Heart right ventricle (tissue), 16 donors: ENCODE measurements at regions not wholly inside any gene's neighbourhood (a gene's known extent, or its start where the extent isn't known, plus 50 kb on each side); places are given as distances from the start of the nearest gene placed in this dataset.

Source experiments
- ATAC-seq, 8 donors: fragments of 200-7000 bp; cut with Tn5 transposase; one replicate each; pipeline ENCODE4 v1.9.1; 2020; ENCODE audit warnings: mild to moderate bottlenecking in 8 of 8, moderate library complexity in 8 of 8, moderate number of reproducible peaks in 1 of 8
- DNase-seq, 2 donors: peaks; one replicate each; pipeline ENCODE4 v3.0.0-alpha.2; 2020
- H3K27ac ChIP-seq, 10 donors: fragments of 200-600 bp; sonication (generic) in 2 of 10; one replicate each; pipeline versions ENCODE4 v1.5.0 to v1.8.0; 2020 to 2022; ENCODE audit warnings: mild to moderate bottlenecking in 3 of 10
- H3K27me3 ChIP-seq, 7 donors: fragments of 200-600 bp; one replicate each; pipeline ENCODE4 v1.8.0; 2021 to 2022; ENCODE audit warnings: mild to moderate bottlenecking in 2 of 7
- H3K36me3 ChIP-seq, 9 donors: fragments of 200-600 bp; sonication (generic) in 1 of 9; one replicate each; pipeline versions ENCODE4 v1.5.0 to v1.8.0; 2020 to 2022; ENCODE audit warnings: mild to moderate bottlenecking in 2 of 9
- H3K4me1 ChIP-seq, 9 donors: fragments of 200-600 bp; sonication (generic) in 1 of 9; one replicate each; pipeline versions ENCODE4 v1.5.0 to v1.8.0; 2020 to 2022; ENCODE audit warnings: mild to moderate bottlenecking in 4 of 9
- H3K4me3 ChIP-seq, 10 donors: fragments of 200-600 bp; sonication (generic) in 2 of 10; one replicate each; pipeline versions ENCODE4 v1.5.0 to v1.8.0; 2020 to 2022; ENCODE audit warnings: mild to moderate bottlenecking in 7 of 10, moderate library complexity in 2 of 10
- H3K9me3 ChIP-seq, 11 donors: fragments of 200-600 bp in 10 of 11; sonication (generic) in 2 of 11; one replicate each; pipeline versions ENCODE4 v1.5.0 to v1.8.0; 2013 to 2022; ENCODE audit warnings: mild to moderate bottlenecking in 2 of 11, control low read depth in 1 of 11, moderate library complexity in 1 of 11
- WGBS, 2 donors: extraction: QIAGEN DNeasy Blood & Tissue Kit; methylation state at CpG; one replicate each; pipeline ENCODE4 v1.1.7; 2013; ENCODE audit warnings: inconsistent platforms in 1 of 2; 5-methylcytosine and 5-hydroxymethylcytosine counted together
- intact Hi-C, 10 donors: fragments of 100-400 bp; cut with DNase I; formaldehyde crosslinking; loops; one replicate each; pipeline versions ENCODE4 v1.11.1 to v1.14.2; 2022
- TF ChIP-seq, protein P1 (sequence below), 9 donors: fragments of 200-600 bp; sonication (generic) in 2 of 9; IDR thresholded peaks; one replicate each; pipeline versions ENCODE4 v1.5.0 to v1.8.0; 2021 to 2022; ENCODE audit warnings: antibody characterized with exemption in 9 of 9, mild to moderate bottlenecking in 5 of 9, moderate library complexity in 1 of 9
- donor health status: Arrhythmogenic right ventricular cardiomyopathy.
- donor health status: ischemic (EF 13 %, LVEDD 7.1; RV severe dilation, severe dysfunction).
- donor health status: healthy with polysubstance abuse.
- donor health status: DM: no; HTN: yes; CAD: no.
- donor health status: DM: no; HTN: no; CAD: no.
- donor health status: ischemic (EF 25% LVEDD 6.9; RV normal size, moderate dysfunction).
- donor health status: ischemic (EF 25% LVEDD 5.7; RV mildly dilated, moderate dysfunction).
- donor health status: healthy.
- donor health status: DM: yes; HTN: yes; CAD: no.
- donor health status: Ischemic cardiomyopathy.
- donor health status: ischemic (EF 35%, LVEDD 5.7; RV mildly dilated, moderate dysfunction).
- donor health status: nonischemic (EF 11% LVEDD 7.7; RV severe dilation, severe dysfunction).
- donor health status: DM: yes; HTN: yes; CAD: no.
- donor health status: PGD.
- donor health status: ischemic (EF 29% LVEDD 5.4; RV normal size, mild dysfunction).
- donor health status: nonischemic (EF 23%, LVEDD 6.1; RV moderate dilation, normal function).

GRCh38 chr2:16818203-16818556 lies 152.5 kb upstream of the CYRIA start:
- ATAC-seq: no peak
- Histone ChIP-seq H3K4me1 (no peaks in the 10 kb centered on the region), H3K27ac (no peak overlapping the region), H3K9me3 (no peaks in the 10 kb centered on the region), H3K27me3 (no peaks in the 10 kb centered on the region), H3K4me3 (no peak overlapping the region), H3K36me3 (no peaks in the 10 kb centered on the region)
- TF ChIP-seq, protein P1, sequence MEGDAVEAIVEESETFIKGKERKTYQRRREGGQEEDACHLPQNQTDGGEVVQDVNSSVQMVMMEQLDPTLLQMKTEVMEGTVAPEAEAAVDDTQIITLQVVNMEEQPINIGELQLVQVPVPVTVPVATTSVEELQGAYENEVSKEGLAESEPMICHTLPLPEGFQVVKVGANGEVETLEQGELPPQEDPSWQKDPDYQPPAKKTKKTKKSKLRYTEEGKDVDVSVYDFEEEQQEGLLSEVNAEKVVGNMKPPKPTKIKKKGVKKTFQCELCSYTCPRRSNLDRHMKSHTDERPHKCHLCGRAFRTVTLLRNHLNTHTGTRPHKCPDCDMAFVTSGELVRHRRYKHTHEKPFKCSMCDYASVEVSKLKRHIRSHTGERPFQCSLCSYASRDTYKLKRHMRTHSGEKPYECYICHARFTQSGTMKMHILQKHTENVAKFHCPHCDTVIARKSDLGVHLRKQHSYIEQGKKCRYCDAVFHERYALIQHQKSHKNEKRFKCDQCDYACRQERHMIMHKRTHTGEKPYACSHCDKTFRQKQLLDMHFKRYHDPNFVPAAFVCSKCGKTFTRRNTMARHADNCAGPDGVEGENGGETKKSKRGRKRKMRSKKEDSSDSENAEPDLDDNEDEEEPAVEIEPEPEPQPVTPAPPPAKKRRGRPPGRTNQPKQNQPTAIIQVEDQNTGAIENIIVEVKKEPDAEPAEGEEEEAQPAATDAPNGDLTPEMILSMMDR (IDR thresholded peaks at IDR 0.05): no peak
- WGBS, 2 donors: 78 to 83% methylated on average over 5 of the region's 5 CpGs
- no peak for DNase-seq
- intact Hi-C loops: no loop called here

DNA sequence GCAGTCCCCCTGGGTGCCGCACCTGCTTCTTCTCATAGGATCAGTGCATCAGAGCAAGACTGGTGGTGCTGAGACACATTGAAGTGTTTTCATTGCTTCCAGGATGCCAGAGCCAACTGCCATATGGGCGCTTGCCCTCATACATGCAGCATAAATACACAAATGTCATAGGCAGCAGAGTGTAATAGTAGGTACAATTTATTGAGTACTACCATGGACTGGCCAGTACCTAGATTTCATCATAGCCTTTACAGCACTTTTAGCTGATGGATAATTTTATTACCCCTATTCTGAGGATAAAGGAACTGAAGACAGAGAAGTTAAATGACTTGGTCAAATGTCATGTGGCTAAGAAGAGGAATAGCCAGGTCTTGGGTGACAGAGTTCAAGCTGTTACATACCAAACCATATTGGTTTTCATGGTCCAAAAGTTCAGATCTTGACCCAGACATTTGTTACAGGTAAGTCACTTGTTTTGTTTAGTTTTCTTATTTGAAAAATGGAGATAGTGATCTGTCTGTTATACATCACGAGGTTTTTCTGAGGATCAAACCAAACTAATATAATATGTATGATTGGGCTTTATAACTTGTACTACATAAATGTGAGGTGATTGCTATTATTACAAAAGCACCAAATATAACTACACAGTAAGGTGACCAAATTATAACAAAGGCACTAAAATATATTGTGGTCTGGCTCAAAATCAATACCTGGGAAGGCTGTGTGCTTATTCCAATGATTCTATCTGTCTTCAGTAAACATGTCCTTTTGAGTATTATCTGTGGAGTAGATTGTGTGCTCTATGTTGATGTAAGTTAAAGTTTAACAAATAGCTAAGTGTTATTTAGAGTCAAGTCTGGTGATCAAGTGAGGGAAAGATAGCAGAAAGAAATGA lies 151.9 kb upstream of the CYRIA start:
- WGBS, 2 donors: 80 to 88% methylated on average over 3 of the region's 3 CpGs
- no peak for DNase-seq
- Histone ChIP-seq H3K9me3 (no peaks in the 10 kb centered on the region), H3K4me1 (no peaks in the 10 kb centered on the region), H3K27me3 (no peaks in the 10 kb centered on the region), H3K27ac (no peak overlapping the region), H3K4me3 (no peak overlapping the region), H3K36me3 (no peaks in the 10 kb centered on the region)
- ATAC-seq: no peak
- TF ChIP-seq, protein P1 (IDR thresholded peaks at IDR 0.05): no peak
- intact Hi-C loops: no loop called here

DNA sequence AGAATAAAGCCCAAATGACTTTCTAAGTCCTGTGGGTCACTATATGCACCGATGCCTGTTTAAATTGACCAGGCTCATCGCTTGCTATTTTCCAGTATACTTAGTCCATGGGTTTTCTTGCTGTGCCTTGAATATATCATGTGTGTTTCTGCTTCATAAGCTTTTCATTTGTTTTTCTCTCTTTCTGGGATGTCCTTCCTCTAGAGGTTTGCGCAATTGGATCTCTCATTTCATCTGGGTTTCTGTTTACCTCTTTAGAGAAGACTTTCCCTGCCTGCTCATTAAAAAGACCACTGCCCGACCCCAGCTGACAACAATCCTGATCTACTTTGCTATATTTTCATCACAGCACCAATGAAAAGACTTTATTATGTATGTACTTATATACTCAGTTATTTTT lies 150.9 kb upstream of the CYRIA start:
- Histone ChIP-seq H3K27ac (no peak overlapping the region), H3K27me3 (no peaks in the 10 kb centered on the region), H3K36me3 (no peaks in the 10 kb centered on the region), H3K9me3 (no peaks in the 10 kb centered on the region), H3K4me3 (no peak overlapping the region), H3K4me1 (no peaks in the 10 kb centered on the region)
- TF ChIP-seq, protein P1 (IDR thresholded peaks at IDR 0.05): no peak
- intact Hi-C loops: no loop called here
- DNase-seq: no peak
- 90 to 92% methylated on average over 4 of the region's 4 CpGs for WGBS, 2 donors
- no peak for ATAC-seq

GRCh38 chr2:16816016-16816415 lies 150.4 kb upstream of the CYRIA start:
- 71 to 76% methylated on average over 1 of the region's 1 CpG for WGBS, 2 donors
- Histone ChIP-seq H3K27ac (no peak overlapping the region), H3K4me1 (no peaks in the 10 kb centered on the region), H3K27me3 (no peaks in the 10 kb centered on the region), H3K36me3 (no peaks in the 10 kb centered on the region), H3K9me3 (no peaks in the 10 kb centered on the region), H3K4me3 (no peak overlapping the region)
- no peak for ATAC-seq
- TF ChIP-seq, protein P1 (IDR thresholded peaks at IDR 0.05): no peak
- intact Hi-C loops: no loop called here
- DNase-seq: no peak
